MCF 10A (cell line): ENCODE measurements at regions not wholly inside any gene's neighbourhood (a gene's known extent, or its start where the extent isn't known, plus 50 kb on each side); places are given as distances from the start of the nearest gene placed in this dataset.

Experiments
- BruUV-seq: library from RNA; stranded (reverse); fragments of 400-500 nt; replicated peaks from 2 replicates; lab custom pipeline; 2021; lab: Mats Ljungman, UMichigan
- CTCF ChIA-PET: fragments of 300-600 bp; sonication (Branson Sonifier 250); formaldehyde crosslinking; extraction: SDS; loops from one replicate; lab custom pipeline; 2021; ENCODE audit warnings: antibody characterized with exemption, inconsistent platforms; lab: Yijun Ruan, JAX
- POLR2A ChIA-PET: fragments of 300-600, 350-650 bp; sonication (Branson Sonifier 250); formaldehyde crosslinking; extraction: SDS; loops from one replicate; lab custom pipeline; 2020; ENCODE audit warnings: antibody characterized with exemption, inconsistent platforms; lab: Yijun Ruan, JAX
- DNase-seq: peaks from one replicate; pipeline ENCODE4 v3.0.0-alpha.2; 2018; ENCODE audit not compliant: unreplicated experiment
- H3K27ac Mint-ChIP-seq: one replicate; pipeline ENCODE4 v1.8.0; 2022; ENCODE audit warnings: mild to moderate bottlenecking, low read depth, mixed read lengths; ENCODE audit not compliant: unreplicated experiment
- H3K27me3 Mint-ChIP-seq: one replicate; pipeline ENCODE4 v1.8.0; 2022; ENCODE audit warnings: mixed read lengths; ENCODE audit not compliant: insufficient read depth, unreplicated experiment
- H3K36me3 Mint-ChIP-seq: one replicate; pipeline ENCODE4 v1.8.0; 2022; ENCODE audit warnings: mild to moderate bottlenecking, moderate library complexity, mixed read lengths; ENCODE audit not compliant: insufficient read depth, unreplicated experiment
- H3K4me1 Mint-ChIP-seq: one replicate; pipeline ENCODE4 v1.8.0; 2022; ENCODE audit warnings: mixed read lengths; ENCODE audit not compliant: insufficient read depth, unreplicated experiment
- H3K4me3 Mint-ChIP-seq: one replicate; pipeline ENCODE4 v1.8.0; 2022; ENCODE audit warnings: mild to moderate bottlenecking, moderate library complexity, mixed read lengths; ENCODE audit not compliant: unreplicated experiment
- H3K9me3 Mint-ChIP-seq: one replicate; pipeline ENCODE4 v1.8.0; 2022; ENCODE audit warnings: mixed read lengths; ENCODE audit not compliant: unreplicated experiment
- CTCF ChIP-seq: fragments of 200-600 bp; IDR thresholded peaks from one replicate; pipeline ENCODE4 v1.8.0; 2022; ENCODE audit warnings: antibody characterized with exemption, mild to moderate bottlenecking; ENCODE audit not compliant: unreplicated experiment
- intact Hi-C: fragments of 100-400 bp; cut with micrococcal nuclease; formaldehyde crosslinking; loops from 2 replicates; pipeline ENCODE4 v1.14.1; 2022

- CTCF ChIA-PET, result no interaction called here
- intact Hi-C loops, result no loop called here
- Mint-ChIP-seq H3K4me3 (no peak overlapping the region), H3K36me3 (no peaks in the 10 kb centered on the region), H3K27ac (no peak overlapping the region), H3K4me1 (no peaks in the 10 kb centered on the region), H3K9me3 (peaks cover 39% of the 10 kb centered on the region), H3K27me3 (no peaks in the 10 kb centered on the region)
- DNase-seq, result no peak
- POLR2A ChIA-PET, result no interaction called here
- no TSS peak for BruUV-seq
- TF ChIP-seq CTCF, result no peak
These were observed 155.5 kb upstream of the VSTM2B start for GRCh38 chr19:29370276-29370675.

GRCh38 chr19:29371251-29372090 lies 154.3 kb upstream of the VSTM2B start:
- H3K4me1 Mint-ChIP-seq, result no peaks in the 10 kb centered on the region

GRCh38 chr19:29372091-29372415 lies 153.7 kb upstream of the VSTM2B start:
- H3K4me1 Mint-ChIP-seq, result no peaks in the 10 kb centered on the region
- peaks cover 34% of the 10 kb centered on the region for H3K9me3 Mint-ChIP-seq
- DNase-seq, result no peak
- POLR2A ChIA-PET, result no interaction called here
- TF ChIP-seq CTCF, result no peak
- no peak overlapping the region for H3K4me3 Mint-ChIP-seq
- BruUV-seq, result no TSS peak
- CTCF ChIA-PET, result no interaction called here
- intact Hi-C loops, result no loop called here
- no peaks in the 10 kb centered on the region for H3K27me3 Mint-ChIP-seq
- no peaks in the 10 kb centered on the region for H3K36me3 Mint-ChIP-seq
- H3K27ac Mint-ChIP-seq, result no peak overlapping the region

More at GRCh38 chr19:29371251-29372090, 154.3 kb upstream of the VSTM2B start:
- Mint-ChIP-seq H3K4me3 (no peak overlapping the region), H3K9me3 (peaks cover 36% of the 10 kb centered on the region), H3K27me3 (no peaks in the 10 kb centered on the region), H3K36me3 (no peaks in the 10 kb centered on the region), H3K27ac (no peak overlapping the region)
- no peak for DNase-seq
- ChIA-PET POLR2A (no interaction called here), CTCF (no interaction called here)
- BruUV-seq, result no TSS peak
- intact Hi-C loops, result no loop called here
- no peak for TF ChIP-seq CTCF

GRCh38 chr19:29372461-29372860 lies 153.3 kb upstream of the VSTM2B start:
- DNase-seq, result no peak
- Mint-ChIP-seq H3K4me3 (no peak overlapping the region), H3K36me3 (no peaks in the 10 kb centered on the region), H3K4me1 (no peaks in the 10 kb centered on the region), H3K9me3 (peaks cover 37% of the 10 kb centered on the region), H3K27ac (no peak overlapping the region), H3K27me3 (no peaks in the 10 kb centered on the region)
- ChIA-PET POLR2A (no interaction called here), CTCF (no interaction called here)
- TF ChIP-seq CTCF, result no peak
- no TSS peak for BruUV-seq
- intact Hi-C loops, result no loop called here
